ENCODE measurements at regions not wholly inside any gene's neighbourhood (a gene's known extent, or its start where the extent isn't known, plus 50 kb on each side); places are given as distances from the start of the nearest gene placed in this dataset.

GRCh38 chr2:137729305-137729704 lies 235.0 kb upstream of the HNMT start:
- no peak for DNase-seq

- DNase-seq: no peak
Measured at GRCh38 chr2:137737559-137737958, 226.7 kb upstream of the HNMT start.

GRCh38 chr2:137741784-137742362 lies 222.4 kb upstream of the HNMT start:
- DNase-seq: no peak

- no peak for DNase-seq
Measured at GRCh38 chr2:137747509-137747908, 216.8 kb upstream of the HNMT start.

- no peak for DNase-seq
Measured at GRCh38 chr2:137748533-137748932, 215.7 kb upstream of the HNMT start.

GRCh38 chr2:137764646-137765045 lies 199.6 kb upstream of the HNMT start:
- DNase-seq: no peak

GRCh38 chr2:137769406-137769805 lies 194.9 kb upstream of the HNMT start:
- DNase-seq: no peak

GRCh38 chr2:137770166-137770565 lies 194.1 kb upstream of the HNMT start:
- no peak for DNase-seq

GRCh38 chr2:137771064-137771463 lies 193.2 kb upstream of the HNMT start:
- no peak for DNase-seq

GRCh38 chr2:137772451-137772850 lies 191.8 kb upstream of the HNMT start:
- no peak for DNase-seq

- DNase-seq: no peak
Measured at GRCh38 chr2:137775529-137775928, 188.7 kb upstream of the HNMT start.

GRCh38 chr2:137776697-137777096 lies 187.6 kb upstream of the HNMT start:
- DNase-seq: no peak

- DNase-seq: no peak
Measured at GRCh38 chr2:137797641-137798040, 166.6 kb upstream of the HNMT start.

GRCh38 chr2:137799600-137799999 lies 164.7 kb upstream of the HNMT start:
- no peak for DNase-seq

GRCh38 chr2:137800386-137800785 lies 163.9 kb upstream of the HNMT start:
- no peak for DNase-seq

GRCh38 chr2:137801228-137801627 lies 163.0 kb upstream of the HNMT start:
- no peak for DNase-seq

GRCh38 chr2:137802038-137802437 lies 162.2 kb upstream of the HNMT start:
- DNase-seq: no peak

- no peak for DNase-seq
Measured at GRCh38 chr2:137806068-137806805, 158.0 kb upstream of the HNMT start.

- DNase-seq: no peak
Measured at GRCh38 chr2:137809252-137809651, 155.0 kb upstream of the HNMT start.

- DNase-seq: no peak
Measured at GRCh38 chr2:137809837-137810236, 154.4 kb upstream of the HNMT start.

- no peak for DNase-seq
Measured at GRCh38 chr2:137812517-137812916, 151.8 kb upstream of the HNMT start.

GRCh38 chr2:137813176-137813575 lies 151.1 kb upstream of the HNMT start:
- no peak for DNase-seq

GRCh38 chr2:137817058-137817457 lies 147.2 kb upstream of the HNMT start:
- no peak for DNase-seq

GRCh38 chr2:137823196-137823595 lies 141.1 kb upstream of the HNMT start:
- DNase-seq: no peak

- DNase-seq: no peak
Measured at GRCh38 chr2:137824501-137824900, 139.8 kb upstream of the HNMT start.

Data from CD4-positive, alpha-beta T cell treated with Interleukin-4 for 1 hour (primary cell).